ENCODE measurements at regions not wholly inside any gene's neighbourhood (a gene's known extent, or its start where the extent isn't known, plus 50 kb on each side); places are given as distances from the start of the nearest gene placed in this dataset.

DNA sequence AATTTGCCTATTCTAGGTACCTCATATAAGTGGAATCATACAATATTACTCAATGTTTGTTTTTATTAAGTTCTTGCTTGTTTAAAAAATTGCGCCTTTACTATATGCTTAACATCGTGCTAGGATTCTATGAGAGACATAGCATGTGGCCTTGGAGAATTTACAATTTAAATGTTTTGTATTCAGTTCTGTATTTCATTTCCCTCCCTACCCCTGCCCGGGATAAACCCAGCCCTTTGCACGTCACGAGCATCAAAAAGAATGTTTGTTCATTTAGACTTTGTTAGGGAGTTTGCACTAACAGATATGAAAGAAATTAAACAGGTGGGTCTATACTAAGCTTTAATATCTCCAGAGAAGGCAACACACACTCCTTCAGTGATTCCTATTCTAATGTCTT lies 75.7 kb downstream of the C18orf54 start:
- TF ChIP-seq, protein P1, sequence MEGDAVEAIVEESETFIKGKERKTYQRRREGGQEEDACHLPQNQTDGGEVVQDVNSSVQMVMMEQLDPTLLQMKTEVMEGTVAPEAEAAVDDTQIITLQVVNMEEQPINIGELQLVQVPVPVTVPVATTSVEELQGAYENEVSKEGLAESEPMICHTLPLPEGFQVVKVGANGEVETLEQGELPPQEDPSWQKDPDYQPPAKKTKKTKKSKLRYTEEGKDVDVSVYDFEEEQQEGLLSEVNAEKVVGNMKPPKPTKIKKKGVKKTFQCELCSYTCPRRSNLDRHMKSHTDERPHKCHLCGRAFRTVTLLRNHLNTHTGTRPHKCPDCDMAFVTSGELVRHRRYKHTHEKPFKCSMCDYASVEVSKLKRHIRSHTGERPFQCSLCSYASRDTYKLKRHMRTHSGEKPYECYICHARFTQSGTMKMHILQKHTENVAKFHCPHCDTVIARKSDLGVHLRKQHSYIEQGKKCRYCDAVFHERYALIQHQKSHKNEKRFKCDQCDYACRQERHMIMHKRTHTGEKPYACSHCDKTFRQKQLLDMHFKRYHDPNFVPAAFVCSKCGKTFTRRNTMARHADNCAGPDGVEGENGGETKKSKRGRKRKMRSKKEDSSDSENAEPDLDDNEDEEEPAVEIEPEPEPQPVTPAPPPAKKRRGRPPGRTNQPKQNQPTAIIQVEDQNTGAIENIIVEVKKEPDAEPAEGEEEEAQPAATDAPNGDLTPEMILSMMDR (IDR thresholded peaks at IDR 0.05; ENCODE audit: extremely low read depth, missing control alignments): no peak
- no peak for DNase-seq (ENCODE audit: low spot score)

- TF ChIP-seq, protein P1 (IDR thresholded peaks at IDR 0.05; ENCODE audit: extremely low read depth, missing control alignments): no peak
- no peak for DNase-seq (ENCODE audit: low spot score)
These were observed 76.2 kb downstream of the C18orf54 start for GRCh38 chr18:54433857-54434256.

- no peak for DNase-seq (ENCODE audit: low spot score)
- TF ChIP-seq, protein P1 (IDR thresholded peaks at IDR 0.05; ENCODE audit: extremely low read depth, missing control alignments): no peak
These were observed 76.7 kb downstream of the C18orf54 start for GRCh38 chr18:54434453-54434852.

DNA sequence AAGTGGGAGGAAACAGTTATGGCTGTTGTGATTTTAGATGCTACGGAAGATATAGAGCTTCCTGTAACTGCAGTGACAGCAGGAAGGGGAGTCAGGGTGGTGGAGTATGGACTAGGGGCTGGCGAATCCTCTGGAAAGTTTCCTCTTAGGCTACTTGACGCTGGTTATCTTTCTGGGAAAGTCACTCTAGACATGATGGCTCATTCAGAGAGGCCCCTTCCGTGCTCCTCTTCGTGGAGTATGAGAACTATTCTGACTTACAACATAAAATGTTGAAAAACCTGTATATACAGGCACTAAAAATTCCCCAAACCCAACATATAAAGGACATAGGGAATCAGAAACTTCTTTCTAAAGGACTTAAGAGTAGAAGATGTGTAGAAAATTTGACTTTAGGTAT lies 78.8 kb downstream of the C18orf54 start:
- TF ChIP-seq, protein P1 (IDR thresholded peaks at IDR 0.05; ENCODE audit: extremely low read depth, missing control alignments): no peak
- no peak for DNase-seq (ENCODE audit: low spot score)

DNA sequence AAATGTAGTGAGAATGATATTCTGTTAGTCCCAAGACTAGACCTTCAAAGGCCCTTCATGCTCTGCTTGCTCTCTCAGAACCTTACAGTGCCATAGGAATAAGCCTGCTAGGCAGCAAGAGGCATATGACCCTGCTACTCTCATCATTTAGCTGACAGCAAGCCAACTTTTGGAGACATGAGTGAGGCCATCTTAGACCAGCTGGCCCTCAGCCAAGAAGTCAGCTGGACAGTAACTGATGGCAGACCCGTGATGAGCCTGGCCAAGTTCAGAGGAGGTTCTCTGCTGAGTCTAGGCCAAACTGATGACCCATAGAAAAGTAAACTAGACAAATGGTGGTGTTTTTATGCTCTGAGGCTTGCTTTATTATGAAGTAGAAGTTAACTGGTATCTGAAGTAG lies 82.6 kb downstream of the C18orf54 start:
- TF ChIP-seq, protein P1 (IDR thresholded peaks at IDR 0.05; ENCODE audit: extremely low read depth, missing control alignments): no peak
- no peak for DNase-seq (ENCODE audit: low spot score)

GRCh38 chr18:54444319-54444914 lies 86.7 kb downstream of the C18orf54 start:
- DNase-seq (ENCODE audit: low spot score): peak; percentile 44
- TF ChIP-seq, protein P1 (IDR thresholded peaks at IDR 0.05; ENCODE audit: extremely low read depth, missing control alignments): peak; percentile 70

GRCh38 chr18:54453996-54454395 lies 96.3 kb downstream of the C18orf54 start:
- DNase-seq (ENCODE audit: low spot score): no peak
- TF ChIP-seq, protein P1 (IDR thresholded peaks at IDR 0.05; ENCODE audit: extremely low read depth, missing control alignments): no peak
